Spleen (tissue), 7 donors: ENCODE measurements at regions not wholly inside any gene's neighbourhood (a gene's known extent, or its start where the extent isn't known, plus 50 kb on each side); places are given as distances from the start of the nearest gene placed in this dataset.

Source experiments
- POLR2AphosphoS5 ChIP-seq, 3 donors: sonication (generic); formaldehyde crosslinking; IDR thresholded peaks; one replicate each; pipeline ENCODE4 v1.5.1; 2017; ENCODE audit warnings: antibody characterized with exemption in 3 of 3
- TF ChIP-seq, protein P1 (sequence below), 11 experiments: fragments of 200-600 bp in 7 of 11; fragments of 450-650 bp in 4 of 11; sonication (generic) in 4 of 11; IDR thresholded peaks in 8 of 11; conservative IDR thresholded peaks in 3 of 11; 1 replicate in 7 of 11; 2 replicates in 4 of 11; pipeline versions ENCODE4 v1.4.0 to v1.8.0; 2016 to 2021; ENCODE audit warnings: antibody characterized with exemption in 11 of 11, inconsistent platforms in 4 of 11, mild to moderate bottlenecking in 1 of 11
- donor health status: DM: no; HTN: no; CAD: no; lungs with moderate emphysema.
- donor health status: DM: no; HTN: no; CAD: no.
- donor health status: DM: no; HTN: no; CAD: no.

DNA sequence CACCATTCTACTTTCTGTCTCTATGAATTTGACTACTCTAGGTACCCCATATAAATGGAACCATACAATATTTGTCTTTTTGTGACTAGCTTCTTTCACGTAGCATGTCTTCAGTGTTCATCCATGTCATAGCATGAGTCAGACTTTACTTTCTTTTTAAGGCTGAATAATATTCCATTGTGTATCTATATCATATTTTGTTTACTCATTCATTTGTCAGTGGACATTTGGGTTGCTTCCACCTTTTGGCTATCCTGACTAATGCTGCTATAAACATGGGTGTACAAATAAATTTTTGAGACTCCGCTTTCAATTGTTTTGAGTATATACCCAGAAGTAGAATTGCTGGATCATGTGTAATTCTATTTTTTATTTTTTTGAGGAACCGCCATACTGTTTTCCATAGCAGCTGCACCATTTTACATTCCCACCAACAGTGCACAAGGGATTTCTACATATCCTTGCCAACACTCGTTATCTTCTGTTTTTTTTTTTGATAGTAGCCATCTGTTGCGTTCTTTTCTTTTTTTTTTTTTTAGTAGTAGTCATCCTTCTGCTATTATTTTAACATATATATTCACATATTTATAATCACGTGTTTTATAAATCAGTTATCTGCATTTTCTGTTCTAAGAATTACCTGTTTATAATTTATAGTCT is 158.0 kb upstream of the MED14 start:
- TF ChIP-seq, protein P1, sequence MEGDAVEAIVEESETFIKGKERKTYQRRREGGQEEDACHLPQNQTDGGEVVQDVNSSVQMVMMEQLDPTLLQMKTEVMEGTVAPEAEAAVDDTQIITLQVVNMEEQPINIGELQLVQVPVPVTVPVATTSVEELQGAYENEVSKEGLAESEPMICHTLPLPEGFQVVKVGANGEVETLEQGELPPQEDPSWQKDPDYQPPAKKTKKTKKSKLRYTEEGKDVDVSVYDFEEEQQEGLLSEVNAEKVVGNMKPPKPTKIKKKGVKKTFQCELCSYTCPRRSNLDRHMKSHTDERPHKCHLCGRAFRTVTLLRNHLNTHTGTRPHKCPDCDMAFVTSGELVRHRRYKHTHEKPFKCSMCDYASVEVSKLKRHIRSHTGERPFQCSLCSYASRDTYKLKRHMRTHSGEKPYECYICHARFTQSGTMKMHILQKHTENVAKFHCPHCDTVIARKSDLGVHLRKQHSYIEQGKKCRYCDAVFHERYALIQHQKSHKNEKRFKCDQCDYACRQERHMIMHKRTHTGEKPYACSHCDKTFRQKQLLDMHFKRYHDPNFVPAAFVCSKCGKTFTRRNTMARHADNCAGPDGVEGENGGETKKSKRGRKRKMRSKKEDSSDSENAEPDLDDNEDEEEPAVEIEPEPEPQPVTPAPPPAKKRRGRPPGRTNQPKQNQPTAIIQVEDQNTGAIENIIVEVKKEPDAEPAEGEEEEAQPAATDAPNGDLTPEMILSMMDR (IDR thresholded peaks at IDR 0.05 in 8 of 11, conservative IDR thresholded peaks at IDR 0.05 in 3 of 11): no peak
- no peak for TF ChIP-seq POLR2AphosphoS5 (IDR thresholded peaks at IDR 0.05)
